Ecto neural progenitor cell (in vitro differentiated cells): ENCODE measurements at regions not wholly inside any gene's neighbourhood (a gene's known extent, or its start where the extent isn't known, plus 50 kb on each side); places are given as distances from the start of the nearest gene placed in this dataset.
"Not testable (repeated sequence)": the region's sequence is repeated elsewhere in the genome, so short reads cannot be mapped to it uniquely, and the experiment has no call there.

Experiments
- DNase-seq: peaks from one replicate; pipeline ENCODE4 v3.0.0-alpha.2; 2018; ENCODE audit warnings: low spot score

DNA sequence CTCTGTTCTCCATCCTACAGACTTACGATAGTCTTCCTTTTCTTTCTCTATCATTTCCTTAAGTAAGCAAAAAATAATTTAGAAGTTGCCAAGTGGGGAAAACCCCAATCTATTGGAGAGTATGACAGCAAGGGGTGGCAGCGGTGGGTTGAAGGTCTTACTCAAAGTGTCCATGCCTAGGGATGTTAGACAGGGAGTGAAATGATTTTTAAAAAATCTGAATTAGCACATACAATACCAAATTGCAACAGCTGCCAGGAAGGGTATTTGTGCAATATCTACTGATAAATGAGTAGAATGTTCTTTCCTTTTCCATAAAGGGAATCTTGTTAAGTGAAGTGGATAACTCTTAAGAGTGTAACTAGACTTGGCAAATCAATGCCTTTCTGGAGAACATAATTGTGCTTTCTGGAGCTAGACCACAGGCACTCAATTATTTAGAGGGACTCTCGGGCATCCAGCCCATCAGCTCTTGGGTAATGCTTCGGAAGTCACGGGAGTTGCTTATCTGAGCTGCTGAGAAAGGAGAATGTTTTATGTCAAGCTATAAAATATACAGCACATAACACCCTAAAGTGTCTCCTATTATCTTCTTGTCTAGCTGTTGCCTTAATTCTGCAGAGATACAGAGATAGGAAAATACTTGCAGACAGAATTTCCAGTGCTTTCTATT, 151.5 kb downstream of the KCNJ2 start:
- no peak for DNase-seq

- DNase-seq = no peak
Observed at GRCh38 chr17:70321352-70321751, 152.0 kb downstream of the KCNJ2 start.

DNA sequence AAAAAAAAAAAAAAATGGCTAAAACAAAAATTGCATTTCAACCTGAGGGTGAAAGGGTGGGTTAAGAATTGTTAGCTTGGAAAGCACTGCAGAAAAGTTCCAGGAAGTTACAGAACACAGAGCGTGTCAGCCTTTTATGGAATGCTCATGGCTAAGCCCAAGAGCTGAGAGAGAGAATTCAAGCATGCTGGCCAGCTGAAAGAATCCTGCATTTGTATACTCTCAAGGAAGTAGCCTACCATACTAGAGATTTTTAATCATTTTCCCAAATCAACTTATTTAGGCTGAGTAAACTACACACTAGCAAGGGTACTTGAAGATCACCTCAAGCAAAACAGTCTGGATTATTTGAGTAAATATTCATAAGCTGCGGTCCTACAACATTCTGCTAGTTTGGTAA, 153.9 kb downstream of the KCNJ2 start:
- DNase-seq = no peak

GRCh38 chr17:70324031-70324430, 154.7 kb downstream of the KCNJ2 start:
- DNase-seq = no peak

- DNase-seq = no peak
Observed at GRCh38 chr17:70327279-70327678, 157.9 kb downstream of the KCNJ2 start.

DNA sequence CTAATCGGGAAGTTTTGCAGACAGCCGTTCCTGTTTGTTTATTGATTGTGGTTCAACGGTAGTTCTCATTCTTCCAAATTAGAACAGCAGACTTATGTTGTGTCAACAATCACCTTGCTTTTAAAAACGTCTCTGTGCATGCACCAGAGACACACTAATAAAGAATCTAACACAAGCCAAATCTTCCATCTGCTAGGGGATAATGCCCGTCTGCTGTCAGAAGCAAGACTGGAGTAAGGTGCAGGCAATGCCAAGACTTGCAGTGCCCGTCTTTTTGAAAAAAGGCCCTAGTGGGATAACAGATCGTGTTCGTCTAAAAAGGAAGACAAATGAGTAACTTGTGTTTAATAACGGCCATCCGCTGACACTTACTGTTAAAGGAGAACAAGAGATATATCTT, 158.4 kb downstream of the KCNJ2 start:
- no peak for DNase-seq

DNA sequence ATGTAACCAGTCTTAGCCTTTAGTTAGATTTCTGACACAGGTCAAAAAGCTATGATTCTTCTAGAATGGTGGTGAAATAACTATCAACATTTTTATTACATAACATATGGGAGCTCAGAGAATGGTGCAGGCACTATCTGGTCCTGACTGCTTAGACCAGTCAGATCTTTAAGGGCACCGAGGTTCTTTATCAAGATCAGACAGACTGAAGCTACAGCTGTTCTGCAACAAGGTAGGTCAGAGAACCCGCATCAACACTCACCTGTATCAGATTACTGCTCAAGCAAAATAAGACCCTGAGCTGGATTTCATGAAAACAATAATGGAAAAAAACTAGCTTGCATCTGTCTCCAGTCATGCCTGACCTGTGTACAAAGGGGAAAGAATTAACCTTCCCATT, 160.4 kb downstream of the KCNJ2 start:
- DNase-seq = no peak

DNA sequence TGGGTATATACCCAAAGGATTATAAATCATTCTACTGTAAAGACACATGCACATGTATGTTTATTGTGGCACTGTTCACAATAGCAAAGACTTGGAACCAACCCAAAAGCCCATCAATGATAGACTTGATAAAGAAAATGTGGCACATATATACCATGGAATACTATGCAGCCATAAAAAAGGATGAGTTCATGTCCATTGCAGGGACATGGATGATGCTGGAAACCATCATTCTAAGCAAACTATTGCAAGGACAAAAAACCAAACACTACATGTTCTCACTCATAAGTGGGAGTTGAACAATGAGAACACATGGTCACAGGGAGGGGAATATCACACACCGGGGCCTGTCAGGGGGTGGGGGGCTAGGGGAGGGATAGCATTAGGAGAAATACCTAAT, 161.7 kb downstream of the KCNJ2 start:
- DNase-seq = not testable (repeated sequence)

DNA sequence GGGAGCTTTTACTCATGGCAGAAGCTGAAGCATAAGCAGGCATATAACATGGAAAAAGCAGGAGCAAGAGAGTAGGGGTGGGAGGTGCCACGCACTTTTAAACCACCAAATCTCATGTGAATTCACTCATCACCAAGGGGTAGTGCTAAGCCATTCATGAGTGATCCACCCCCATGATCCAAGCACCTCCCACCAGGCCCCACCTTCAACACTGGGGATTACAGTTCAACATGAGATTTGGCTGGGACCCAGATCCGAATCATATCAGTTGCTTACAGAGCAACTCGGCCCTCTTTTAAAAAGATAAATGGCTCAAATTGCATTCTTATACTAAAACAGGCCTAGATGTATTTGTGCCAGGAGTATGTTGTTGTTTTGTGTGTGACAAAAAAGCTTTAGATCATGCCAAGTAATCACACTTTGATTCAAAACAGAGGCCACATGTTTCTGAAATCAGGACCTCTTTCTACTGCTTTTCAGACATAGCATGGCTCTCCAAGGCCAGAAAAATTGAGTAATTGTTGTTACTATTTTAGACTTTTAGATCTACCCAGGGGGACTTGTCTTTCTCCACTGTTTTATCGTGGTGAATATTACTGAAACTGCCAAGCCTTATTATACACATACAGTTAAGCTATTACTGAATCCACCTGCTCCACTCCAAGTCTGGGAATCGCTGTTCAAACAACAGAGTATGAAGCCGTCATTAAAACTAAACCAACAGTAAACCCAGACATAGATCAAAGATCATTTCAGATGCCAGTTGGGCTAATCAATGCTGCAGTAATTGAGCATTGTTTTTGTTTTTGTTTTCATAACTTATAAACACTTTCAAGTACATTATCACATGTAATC, 163.3 kb downstream of the KCNJ2 start:
- DNase-seq = no peak

DNA sequence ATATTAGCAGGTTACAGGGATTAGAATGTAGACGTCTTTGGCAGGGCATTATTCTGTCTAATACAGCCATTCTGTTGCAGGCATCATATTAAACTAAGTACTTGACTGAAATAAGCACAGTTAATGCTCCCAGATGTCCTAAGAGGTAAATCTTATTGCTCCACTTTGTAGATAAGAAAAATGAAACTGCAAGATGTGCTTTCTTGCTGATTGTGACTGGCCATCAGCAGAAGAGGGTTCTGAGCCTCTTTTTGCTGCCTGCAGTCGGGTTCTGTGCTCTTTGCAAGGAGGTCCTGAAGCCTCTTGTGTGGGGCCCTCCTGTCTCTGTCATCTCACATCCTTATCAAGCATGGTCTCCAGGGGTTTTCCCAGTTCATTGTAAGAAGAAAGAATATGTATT, 167.1 kb downstream of the KCNJ2 start:
- DNase-seq = no peak

GRCh38 chr17:70338946-70339354, 169.6 kb downstream of the KCNJ2 start:
- DNase-seq = no peak

GRCh38 chr17:70343114-70343513, 173.8 kb downstream of the KCNJ2 start:
- no peak for DNase-seq

- DNase-seq = no peak
Observed at GRCh38 chr17:70344386-70345060, 175.2 kb downstream of the KCNJ2 start.

DNA sequence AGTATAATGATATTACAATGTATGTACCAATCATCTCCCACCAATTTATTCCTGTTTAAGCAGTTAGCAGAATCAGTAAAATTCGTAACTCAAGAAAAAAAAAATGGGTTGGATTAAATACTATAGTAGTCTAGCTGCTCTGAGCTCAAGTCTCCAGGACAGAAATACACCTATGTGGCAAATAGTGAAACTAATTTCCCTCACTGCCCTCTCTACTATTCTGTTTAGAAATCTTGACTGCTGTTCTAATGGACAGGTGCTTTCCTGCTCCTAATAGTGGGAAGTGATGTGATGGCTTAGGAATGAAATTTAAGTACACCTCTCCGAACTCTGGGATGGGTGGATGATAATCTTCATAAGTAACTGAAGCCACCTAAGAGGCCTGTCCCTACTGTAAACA, 175.7 kb downstream of the KCNJ2 start:
- DNase-seq = no peak

DNA sequence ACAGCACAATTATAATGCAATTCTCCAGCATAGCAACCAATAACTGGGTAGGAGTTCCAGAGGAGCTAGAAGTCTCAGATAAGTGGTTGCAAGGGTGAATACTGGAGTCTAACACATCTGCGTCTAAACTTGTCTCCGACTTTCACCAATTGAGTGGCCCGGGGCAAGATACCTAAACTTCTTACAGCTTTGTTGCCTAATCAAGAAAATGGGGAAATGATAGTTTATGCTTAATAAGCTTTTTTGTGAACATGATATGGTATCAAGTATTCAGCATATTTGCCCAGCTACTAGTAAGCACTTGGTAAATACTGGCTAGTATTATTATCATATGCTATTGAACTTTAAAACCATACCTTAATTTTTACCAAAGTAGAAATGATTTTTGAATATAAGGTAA, 183.5 kb downstream of the KCNJ2 start:
- no peak for DNase-seq

- DNase-seq = no peak
Observed at GRCh38 chr17:70353408-70354092, 184.2 kb downstream of the KCNJ2 start.

GRCh38 chr17:70355185-70355584, 185.9 kb downstream of the KCNJ2 start:
- no peak for DNase-seq

GRCh38 chr17:70357190-70357589, 187.9 kb downstream of the KCNJ2 start:
- no peak for DNase-seq

- DNase-seq = no peak
Observed at GRCh38 chr17:70365091-70365583, 195.8 kb downstream of the KCNJ2 start.

- no peak for DNase-seq
Observed at GRCh38 chr17:70366386-70366785, 197.1 kb downstream of the KCNJ2 start.

DNA sequence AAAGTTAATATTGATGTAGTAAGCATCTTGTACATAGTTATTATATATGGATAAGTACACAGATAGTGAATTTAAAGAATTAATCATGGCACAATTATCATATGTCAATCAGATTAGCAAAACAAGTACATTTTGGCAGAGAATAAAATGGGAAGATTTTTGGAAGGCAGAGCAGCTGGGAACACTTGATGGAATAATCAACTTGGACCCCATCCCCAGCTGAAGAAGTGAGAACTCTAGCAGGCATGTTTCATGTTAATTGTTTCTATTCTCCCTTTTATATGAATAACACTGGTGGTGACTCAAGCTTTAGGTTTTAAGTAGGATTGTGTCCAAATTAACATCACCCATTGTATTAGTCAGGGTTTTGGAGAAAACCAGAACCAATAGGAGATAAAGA, 198.7 kb downstream of the KCNJ2 start:
- no peak for DNase-seq

- DNase-seq = no peak
Observed at GRCh38 chr17:70369391-70369790, 200.1 kb downstream of the KCNJ2 start.
